ENCODE measurements at regions not wholly inside any gene's neighbourhood (a gene's known extent, or its start where the extent isn't known, plus 50 kb on each side); places are given as distances from the start of the nearest gene placed in this dataset.

DNA sequence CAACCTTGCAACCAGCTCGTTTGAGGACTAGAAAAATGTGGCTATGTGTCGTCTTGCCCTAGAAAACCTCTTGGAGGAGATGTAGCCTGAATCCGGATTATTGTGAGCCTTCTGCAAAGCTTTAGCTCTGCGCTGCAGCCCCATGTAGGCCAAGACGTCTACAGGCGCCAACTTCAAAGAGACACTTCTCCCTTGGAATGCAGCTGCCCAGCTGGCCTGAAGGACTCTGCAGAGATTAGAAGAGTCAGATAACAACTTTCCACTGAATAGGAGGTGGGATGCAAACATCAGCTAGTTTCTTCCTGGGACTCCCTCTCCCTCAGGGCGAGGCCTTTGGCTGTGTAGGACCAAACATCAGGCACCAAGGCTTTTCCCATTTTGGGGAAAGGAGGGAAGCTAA lies 356.5 kb upstream of the IL12A start:
- Histone ChIP-seq H3K79me2 (ENCODE audit: insufficient read depth, low read depth, low read length) (no peaks in the 10 kb centered on the region), H3K4me3 (ENCODE audit: low read depth, low read length, poor library complexity, severe bottlenecking) (no peak overlapping the region), H3K36me3 (ENCODE audit: insufficient read depth, low read length) (no peaks in the 10 kb centered on the region), H3K9me2 (ENCODE audit: insufficient read depth, low read length) (no peaks in the 10 kb centered on the region), H4K20me1 (ENCODE audit: insufficient read depth, low read length) (no peaks in the 10 kb centered on the region), H3K27ac (ENCODE audit: low read depth, low read length, poor library complexity, severe bottlenecking) (no peak overlapping the region), H3K4me1 (ENCODE audit: insufficient read depth, low read length, poor library complexity, severe bottlenecking) (no peaks in the 10 kb centered on the region), H3K9me3 (ENCODE audit: low read length) (no peaks in the 10 kb centered on the region), H3K4me2 (ENCODE audit: low read length) (no peak overlapping the region), H2AFZ (ENCODE audit: low read length) (no peak overlapping the region)
- DNase-seq (ENCODE audit: low spot score), result no peak
- BruUV-seq (replicated peaks), result no TSS peak
- TF ChIP-seq, protein P1, sequence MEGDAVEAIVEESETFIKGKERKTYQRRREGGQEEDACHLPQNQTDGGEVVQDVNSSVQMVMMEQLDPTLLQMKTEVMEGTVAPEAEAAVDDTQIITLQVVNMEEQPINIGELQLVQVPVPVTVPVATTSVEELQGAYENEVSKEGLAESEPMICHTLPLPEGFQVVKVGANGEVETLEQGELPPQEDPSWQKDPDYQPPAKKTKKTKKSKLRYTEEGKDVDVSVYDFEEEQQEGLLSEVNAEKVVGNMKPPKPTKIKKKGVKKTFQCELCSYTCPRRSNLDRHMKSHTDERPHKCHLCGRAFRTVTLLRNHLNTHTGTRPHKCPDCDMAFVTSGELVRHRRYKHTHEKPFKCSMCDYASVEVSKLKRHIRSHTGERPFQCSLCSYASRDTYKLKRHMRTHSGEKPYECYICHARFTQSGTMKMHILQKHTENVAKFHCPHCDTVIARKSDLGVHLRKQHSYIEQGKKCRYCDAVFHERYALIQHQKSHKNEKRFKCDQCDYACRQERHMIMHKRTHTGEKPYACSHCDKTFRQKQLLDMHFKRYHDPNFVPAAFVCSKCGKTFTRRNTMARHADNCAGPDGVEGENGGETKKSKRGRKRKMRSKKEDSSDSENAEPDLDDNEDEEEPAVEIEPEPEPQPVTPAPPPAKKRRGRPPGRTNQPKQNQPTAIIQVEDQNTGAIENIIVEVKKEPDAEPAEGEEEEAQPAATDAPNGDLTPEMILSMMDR (conservative IDR thresholded peaks at IDR 0.05; ENCODE audit: low read length), result no peak
- no peak for TF ChIP-seq EZH2phosphoT487 (IDR thresholded peaks at IDR 0.05; ENCODE audit: borderline replicate concordance, low read depth, low read length)
- POLR2A ChIA-PET, result no interaction called here
- intact Hi-C loops (cut with micrococcal nuclease; ENCODE audit: unreplicated experiment), result no loop called here
- CTCF ChIA-PET (ENCODE audit: unreplicated experiment), result no interaction called here

DNA sequence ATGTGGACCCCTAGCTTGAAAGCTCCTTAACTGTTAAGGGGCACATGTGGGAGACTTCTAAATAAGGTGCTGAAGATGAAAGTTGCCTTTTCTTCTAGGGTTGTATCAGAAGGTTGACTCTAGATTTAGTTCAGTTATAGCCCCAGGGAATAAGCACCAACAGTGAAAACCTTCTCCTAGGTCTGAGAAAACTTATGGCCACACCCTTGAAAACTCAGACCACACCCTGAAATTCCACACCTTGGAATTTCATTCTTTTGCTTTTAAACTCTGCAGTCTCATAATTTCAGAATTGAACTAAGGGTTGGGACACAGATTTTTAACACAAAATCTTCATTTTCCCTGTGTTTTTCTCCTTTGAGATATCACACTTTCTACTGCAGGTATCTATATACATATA lies 355.8 kb upstream of the IL12A start:
- no peaks in the 10 kb centered on the region for H3K79me2 ChIP-seq (ENCODE audit: insufficient read depth, low read depth, low read length)
- no peak overlapping the region for H2AFZ ChIP-seq (ENCODE audit: low read length)
- POLR2A ChIA-PET, result interaction anchor here (0.7 kb wide), 1 partner anchor 16 kb away, joined by 3 read pairs; no protein-coding TSS in a partner anchor
- no peak for DNase-seq (ENCODE audit: low spot score)
- no peak overlapping the region for H3K4me3 ChIP-seq (ENCODE audit: low read depth, low read length, poor library complexity, severe bottlenecking)
- H3K4me1 ChIP-seq (ENCODE audit: insufficient read depth, low read length, poor library complexity, severe bottlenecking), result no peaks in the 10 kb centered on the region
- H3K9me3 ChIP-seq (ENCODE audit: low read length), result no peaks in the 10 kb centered on the region
- intact Hi-C loops (cut with micrococcal nuclease; ENCODE audit: unreplicated experiment), result no loop called here
- no peaks in the 10 kb centered on the region for H4K20me1 ChIP-seq (ENCODE audit: insufficient read depth, low read length)
- H3K4me2 ChIP-seq (ENCODE audit: low read length), result no peak overlapping the region
- H3K27ac ChIP-seq (ENCODE audit: low read depth, low read length, poor library complexity, severe bottlenecking), result no peak overlapping the region
- H3K36me3 ChIP-seq (ENCODE audit: insufficient read depth, low read length), result no peaks in the 10 kb centered on the region
- no peak for TF ChIP-seq EZH2phosphoT487 (IDR thresholded peaks at IDR 0.05; ENCODE audit: borderline replicate concordance, low read depth, low read length)
- TF ChIP-seq, protein P1 (conservative IDR thresholded peaks at IDR 0.05; ENCODE audit: low read length), result no peak
- no peaks in the 10 kb centered on the region for H3K9me2 ChIP-seq (ENCODE audit: insufficient read depth, low read length)
- CTCF ChIA-PET (ENCODE audit: unreplicated experiment), result no interaction called here
- no TSS peak for BruUV-seq (replicated peaks)

- CTCF ChIA-PET (ENCODE audit: unreplicated experiment), result no interaction called here
- DNase-seq (ENCODE audit: low spot score), result no peak
- H3K4me1 ChIP-seq (ENCODE audit: insufficient read depth, low read length, poor library complexity, severe bottlenecking), result no peaks in the 10 kb centered on the region
- no peak overlapping the region for H3K27ac ChIP-seq (ENCODE audit: low read depth, low read length, poor library complexity, severe bottlenecking)
- TF ChIP-seq, protein P1 (conservative IDR thresholded peaks at IDR 0.05; ENCODE audit: low read length), result no peak
- no peak for TF ChIP-seq EZH2phosphoT487 (IDR thresholded peaks at IDR 0.05; ENCODE audit: borderline replicate concordance, low read depth, low read length)
- no peak overlapping the region for H3K4me3 ChIP-seq (ENCODE audit: low read depth, low read length, poor library complexity, severe bottlenecking)
- H4K20me1 ChIP-seq (ENCODE audit: insufficient read depth, low read length), result no peaks in the 10 kb centered on the region
- no TSS peak for BruUV-seq (replicated peaks)
- no peaks in the 10 kb centered on the region for H3K9me3 ChIP-seq (ENCODE audit: low read length)
- intact Hi-C loops (cut with micrococcal nuclease; ENCODE audit: unreplicated experiment), result no loop called here
- H3K36me3 ChIP-seq (ENCODE audit: insufficient read depth, low read length), result no peaks in the 10 kb centered on the region
- POLR2A ChIA-PET, result no interaction called here
- H2AFZ ChIP-seq (ENCODE audit: low read length), result no peak overlapping the region
- no peaks in the 10 kb centered on the region for H3K9me2 ChIP-seq (ENCODE audit: insufficient read depth, low read length)
- H3K79me2 ChIP-seq (ENCODE audit: insufficient read depth, low read depth, low read length), result no peaks in the 10 kb centered on the region
- no peak overlapping the region for H3K4me2 ChIP-seq (ENCODE audit: low read length)
These were observed 354.2 kb upstream of the IL12A start for GRCh38 chr3:159634483-159634882.

Data from OCI-LY7 (cell line).